ENCODE measurements at regions not wholly inside any gene's neighbourhood (a gene's known extent, or its start where the extent isn't known, plus 50 kb on each side); places are given as distances from the start of the nearest gene placed in this dataset.

- Histone ChIP-seq H3K9me3 (ENCODE audit: control insufficient read depth, low read length) (peaks cover 2% of the 10 kb centered on the region), H3K4me3 (ENCODE audit: extremely low read depth, insufficient read depth, low read length, poor library complexity, severe bottlenecking) (no peak overlapping the region), H3K4me1 (ENCODE audit: control insufficient read depth, insufficient read depth, low read length, poor library complexity, severe bottlenecking) (no peaks in the 10 kb centered on the region), H3K27ac (ENCODE audit: low read depth, low read length, severe bottlenecking) (no peak overlapping the region), H3K36me3 (ENCODE audit: control insufficient read depth, insufficient read depth, low read length) (no peaks in the 10 kb centered on the region)
- WGBS, 2 experiments (ENCODE audit: insufficient coverage in 2 of 2): 67 to 100% methylated on average over 1 to 3 of the region's 5 CpGs
Observed at GRCh38 chr3:72012363-72012762, 227.4 kb upstream of the PROK2 start.

- WGBS, 2 experiments (ENCODE audit: insufficient coverage in 2 of 2): 92% methylated on average over 2 to 4 of the region's 4 CpGs
- no peaks in the 10 kb centered on the region for H3K36me3 ChIP-seq (ENCODE audit: control insufficient read depth, insufficient read depth, low read length)
Observed at GRCh38 chr3:72011485-72011884, 226.5 kb upstream of the PROK2 start.

GRCh38 chr3:72009851-72010443 lies 225.0 kb upstream of the PROK2 start:
- no peak overlapping the region for H3K4me3 ChIP-seq (ENCODE audit: extremely low read depth, insufficient read depth, low read length, poor library complexity, severe bottlenecking)
- peaks cover 8% of the 10 kb centered on the region for H3K9me3 ChIP-seq (ENCODE audit: control insufficient read depth, low read length)
- 83 to 89% methylated on average over 4 of the region's 8 CpGs for WGBS, 2 experiments (ENCODE audit: insufficient coverage in 2 of 2)
- no peak overlapping the region for H3K27ac ChIP-seq (ENCODE audit: low read depth, low read length, severe bottlenecking)
- H3K4me1 ChIP-seq (ENCODE audit: control insufficient read depth, insufficient read depth, low read length, poor library complexity, severe bottlenecking): no peaks in the 10 kb centered on the region
- H3K36me3 ChIP-seq (ENCODE audit: control insufficient read depth, insufficient read depth, low read length): no peaks in the 10 kb centered on the region

More at GRCh38 chr3:72011485-72011884, 226.5 kb upstream of the PROK2 start:
- H3K9me3 ChIP-seq (ENCODE audit: control insufficient read depth, low read length): peaks cover 8% of the 10 kb centered on the region
- no peaks in the 10 kb centered on the region for H3K4me1 ChIP-seq (ENCODE audit: control insufficient read depth, insufficient read depth, low read length, poor library complexity, severe bottlenecking)
- no peak overlapping the region for H3K27ac ChIP-seq (ENCODE audit: low read depth, low read length, severe bottlenecking)
- H3K4me3 ChIP-seq (ENCODE audit: extremely low read depth, insufficient read depth, low read length, poor library complexity, severe bottlenecking): no peak overlapping the region

GRCh38 chr3:72008226-72008996 lies 223.5 kb upstream of the PROK2 start:
- H3K4me3 ChIP-seq (ENCODE audit: extremely low read depth, insufficient read depth, low read length, poor library complexity, severe bottlenecking): no peak overlapping the region
- 89 to 93% methylated on average over 4 of the region's 5 CpGs for WGBS, 2 experiments (ENCODE audit: insufficient coverage in 2 of 2)
- H3K4me1 ChIP-seq (ENCODE audit: control insufficient read depth, insufficient read depth, low read length, poor library complexity, severe bottlenecking): no peaks in the 10 kb centered on the region
- no peak overlapping the region for H3K27ac ChIP-seq (ENCODE audit: low read depth, low read length, severe bottlenecking)
- H3K9me3 ChIP-seq (ENCODE audit: control insufficient read depth, low read length): peaks cover 8% of the 10 kb centered on the region
- no peaks in the 10 kb centered on the region for H3K36me3 ChIP-seq (ENCODE audit: control insufficient read depth, insufficient read depth, low read length)

- WGBS, 2 experiments (ENCODE audit: insufficient coverage in 2 of 2): 94 to 98% methylated on average over 10 to 11 of the region's 12 CpGs
- peaks cover 8% of the 10 kb centered on the region for H3K9me3 ChIP-seq (ENCODE audit: control insufficient read depth, low read length)
- H3K4me3 ChIP-seq (ENCODE audit: extremely low read depth, insufficient read depth, low read length, poor library complexity, severe bottlenecking): no peak overlapping the region
- H3K27ac ChIP-seq (ENCODE audit: low read depth, low read length, severe bottlenecking): no peak overlapping the region
- H3K4me1 ChIP-seq (ENCODE audit: control insufficient read depth, insufficient read depth, low read length, poor library complexity, severe bottlenecking): no peaks in the 10 kb centered on the region
- no peaks in the 10 kb centered on the region for H3K36me3 ChIP-seq (ENCODE audit: control insufficient read depth, insufficient read depth, low read length)
Observed at GRCh38 chr3:72006631-72007556, 221.9 kb upstream of the PROK2 start.

GRCh38 chr3:72004749-72005292 lies 219.9 kb upstream of the PROK2 start:
- 90 to 100% methylated on average over 2 to 3 of the region's 5 CpGs for WGBS, 2 experiments (ENCODE audit: insufficient coverage in 2 of 2)
- Histone ChIP-seq H3K27ac (ENCODE audit: low read depth, low read length, severe bottlenecking) (no peak overlapping the region), H3K9me3 (ENCODE audit: control insufficient read depth, low read length) (peaks cover 8% of the 10 kb centered on the region), H3K4me1 (ENCODE audit: control insufficient read depth, insufficient read depth, low read length, poor library complexity, severe bottlenecking) (no peaks in the 10 kb centered on the region), H3K4me3 (ENCODE audit: extremely low read depth, insufficient read depth, low read length, poor library complexity, severe bottlenecking) (no peak overlapping the region), H3K36me3 (ENCODE audit: control insufficient read depth, insufficient read depth, low read length) (no peaks in the 10 kb centered on the region)

- Histone ChIP-seq H3K9me3 (ENCODE audit: control insufficient read depth, low read length) (peaks cover 8% of the 10 kb centered on the region), H3K27ac (ENCODE audit: low read depth, low read length, severe bottlenecking) (no peak overlapping the region), H3K4me1 (ENCODE audit: control insufficient read depth, insufficient read depth, low read length, poor library complexity, severe bottlenecking) (no peaks in the 10 kb centered on the region), H3K4me3 (ENCODE audit: extremely low read depth, insufficient read depth, low read length, poor library complexity, severe bottlenecking) (no peak overlapping the region), H3K36me3 (ENCODE audit: control insufficient read depth, insufficient read depth, low read length) (no peaks in the 10 kb centered on the region)
- 20% methylated on average over 1 of the region's 2 CpGs; no CpG with 5 or more reads in 1 of the 2 experiments for WGBS, 2 experiments (ENCODE audit: insufficient coverage in 2 of 2)
Observed at GRCh38 chr3:72003936-72004335, 219.0 kb upstream of the PROK2 start.

GRCh38 chr3:72001758-72002157 lies 216.8 kb upstream of the PROK2 start:
- 60 to 63% methylated on average over 3 of the region's 3 CpGs for WGBS, 2 experiments (ENCODE audit: insufficient coverage in 2 of 2)
- H3K4me3 ChIP-seq (ENCODE audit: extremely low read depth, insufficient read depth, low read length, poor library complexity, severe bottlenecking): no peak overlapping the region
- H3K9me3 ChIP-seq (ENCODE audit: control insufficient read depth, low read length): peaks cover 3% of the 10 kb centered on the region
- H3K36me3 ChIP-seq (ENCODE audit: control insufficient read depth, insufficient read depth, low read length): no peaks in the 10 kb centered on the region
- H3K27ac ChIP-seq (ENCODE audit: low read depth, low read length, severe bottlenecking): no peak overlapping the region
- H3K4me1 ChIP-seq (ENCODE audit: control insufficient read depth, insufficient read depth, low read length, poor library complexity, severe bottlenecking): no peaks in the 10 kb centered on the region

- no peak overlapping the region for H3K27ac ChIP-seq (ENCODE audit: low read depth, low read length, severe bottlenecking)
- no peaks in the 10 kb centered on the region for H3K9me3 ChIP-seq (ENCODE audit: control insufficient read depth, low read length)
- H3K36me3 ChIP-seq (ENCODE audit: control insufficient read depth, insufficient read depth, low read length): no peaks in the 10 kb centered on the region
- WGBS, 2 experiments (ENCODE audit: insufficient coverage in 2 of 2): 80% methylated on average over 1 of the region's 3 CpGs; no CpG with 5 or more reads in 1 of the 2 experiments
- no peak overlapping the region for H3K4me3 ChIP-seq (ENCODE audit: extremely low read depth, insufficient read depth, low read length, poor library complexity, severe bottlenecking)
- H3K4me1 ChIP-seq (ENCODE audit: control insufficient read depth, insufficient read depth, low read length, poor library complexity, severe bottlenecking): no peaks in the 10 kb centered on the region
Observed at GRCh38 chr3:71998995-71999673, 214.2 kb upstream of the PROK2 start.
